MCF 10A (cell line): ENCODE measurements at regions not wholly inside any gene's neighbourhood (a gene's known extent, or its start where the extent isn't known, plus 50 kb on each side); places are given as distances from the start of the nearest gene placed in this dataset.

Experiments used
- BruUV-seq: library from RNA; stranded (reverse); fragments of 400-500 nt; replicated peaks from 2 replicates; lab custom pipeline; 2021; lab: Mats Ljungman, UMichigan
- CTCF ChIA-PET: fragments of 300-600 bp; sonication (Branson Sonifier 250); formaldehyde crosslinking; extraction: SDS; loops from one replicate; lab custom pipeline; 2021; ENCODE audit warnings: antibody characterized with exemption, inconsistent platforms; lab: Yijun Ruan, JAX
- POLR2A ChIA-PET: fragments of 300-600, 350-650 bp; sonication (Branson Sonifier 250); formaldehyde crosslinking; extraction: SDS; loops from one replicate; lab custom pipeline; 2020; ENCODE audit warnings: antibody characterized with exemption, inconsistent platforms; lab: Yijun Ruan, JAX
- DNase-seq: peaks from one replicate; pipeline ENCODE4 v3.0.0-alpha.2; 2018; ENCODE audit not compliant: unreplicated experiment
- H3K27ac Mint-ChIP-seq: one replicate; pipeline ENCODE4 v1.8.0; 2022; ENCODE audit warnings: mild to moderate bottlenecking, low read depth, mixed read lengths; ENCODE audit not compliant: unreplicated experiment
- H3K27me3 Mint-ChIP-seq: one replicate; pipeline ENCODE4 v1.8.0; 2022; ENCODE audit warnings: mixed read lengths; ENCODE audit not compliant: insufficient read depth, unreplicated experiment
- H3K36me3 Mint-ChIP-seq: one replicate; pipeline ENCODE4 v1.8.0; 2022; ENCODE audit warnings: mild to moderate bottlenecking, moderate library complexity, mixed read lengths; ENCODE audit not compliant: insufficient read depth, unreplicated experiment
- H3K4me1 Mint-ChIP-seq: one replicate; pipeline ENCODE4 v1.8.0; 2022; ENCODE audit warnings: mixed read lengths; ENCODE audit not compliant: insufficient read depth, unreplicated experiment
- H3K4me3 Mint-ChIP-seq: one replicate; pipeline ENCODE4 v1.8.0; 2022; ENCODE audit warnings: mild to moderate bottlenecking, moderate library complexity, mixed read lengths; ENCODE audit not compliant: unreplicated experiment
- H3K9me3 Mint-ChIP-seq: one replicate; pipeline ENCODE4 v1.8.0; 2022; ENCODE audit warnings: mixed read lengths; ENCODE audit not compliant: unreplicated experiment
- CTCF ChIP-seq: fragments of 200-600 bp; IDR thresholded peaks from one replicate; pipeline ENCODE4 v1.8.0; 2022; ENCODE audit warnings: antibody characterized with exemption, mild to moderate bottlenecking; ENCODE audit not compliant: unreplicated experiment
- intact Hi-C: fragments of 100-400 bp; cut with micrococcal nuclease; formaldehyde crosslinking; loops from 2 replicates; pipeline ENCODE4 v1.14.1; 2022

DNA sequence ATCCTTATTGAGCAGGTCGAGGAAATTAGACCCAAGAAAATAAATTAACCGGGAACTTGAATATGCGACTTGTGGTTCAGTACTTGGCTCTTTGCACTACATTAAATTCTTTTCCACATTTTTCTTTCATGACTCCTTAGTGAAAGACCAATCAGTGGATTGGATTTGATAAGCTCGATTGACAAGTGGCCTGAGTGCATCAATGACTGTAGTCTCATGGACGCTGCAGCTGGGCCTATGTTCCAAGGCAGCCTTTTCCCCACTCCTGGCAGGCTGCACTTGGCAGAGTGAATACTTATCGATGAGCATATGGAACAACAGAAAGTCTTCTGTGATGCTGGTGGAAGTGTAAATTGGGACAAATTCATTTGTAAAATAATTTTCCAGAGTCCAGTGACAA lies 210.8 kb upstream of the EXOC2 start:
- BruUV-seq = no TSS peak
- ChIA-PET POLR2A (no interaction called here), CTCF (interaction anchor here (0.7 to 1.4 kb wide), 2 partner anchors 9 to 77 kb away, joined by 3 to 6 read pairs; no protein-coding TSS in a partner anchor)
- peak; percentile 20 for DNase-seq
- intact Hi-C loops = no loop called here
- H3K27me3 Mint-ChIP-seq = peaks cover 17% of the 10 kb centered on the region
- peaks cover 5% of the 10 kb centered on the region for H3K4me1 Mint-ChIP-seq
- H3K36me3 Mint-ChIP-seq = no peaks in the 10 kb centered on the region
- no peak for TF ChIP-seq CTCF
- H3K4me3 Mint-ChIP-seq = no peak overlapping the region
- H3K9me3 Mint-ChIP-seq = no peaks in the 10 kb centered on the region
- H3K27ac Mint-ChIP-seq = no peak overlapping the region

GRCh38 chr6:901696-902460 lies 208.9 kb upstream of the EXOC2 start:
- intact Hi-C loops = no loop called here
- ChIA-PET CTCF (no interaction called here), POLR2A (interaction anchor here (0.5 to 1.2 kb wide), 2 partner anchors 46 to 64 kb away, joined by 3 read pairs; no protein-coding TSS in a partner anchor)
- H3K4me3 Mint-ChIP-seq = no peak overlapping the region
- BruUV-seq = no TSS peak
- H3K27ac Mint-ChIP-seq = no peak overlapping the region
- H3K27me3 Mint-ChIP-seq = peaks cover 11% of the 10 kb centered on the region
- TF ChIP-seq CTCF = no peak
- H3K36me3 Mint-ChIP-seq = no peaks in the 10 kb centered on the region
- H3K4me1 Mint-ChIP-seq = peaks cover 5% of the 10 kb centered on the region
- DNase-seq = no peak
- no peaks in the 10 kb centered on the region for H3K9me3 Mint-ChIP-seq

DNA sequence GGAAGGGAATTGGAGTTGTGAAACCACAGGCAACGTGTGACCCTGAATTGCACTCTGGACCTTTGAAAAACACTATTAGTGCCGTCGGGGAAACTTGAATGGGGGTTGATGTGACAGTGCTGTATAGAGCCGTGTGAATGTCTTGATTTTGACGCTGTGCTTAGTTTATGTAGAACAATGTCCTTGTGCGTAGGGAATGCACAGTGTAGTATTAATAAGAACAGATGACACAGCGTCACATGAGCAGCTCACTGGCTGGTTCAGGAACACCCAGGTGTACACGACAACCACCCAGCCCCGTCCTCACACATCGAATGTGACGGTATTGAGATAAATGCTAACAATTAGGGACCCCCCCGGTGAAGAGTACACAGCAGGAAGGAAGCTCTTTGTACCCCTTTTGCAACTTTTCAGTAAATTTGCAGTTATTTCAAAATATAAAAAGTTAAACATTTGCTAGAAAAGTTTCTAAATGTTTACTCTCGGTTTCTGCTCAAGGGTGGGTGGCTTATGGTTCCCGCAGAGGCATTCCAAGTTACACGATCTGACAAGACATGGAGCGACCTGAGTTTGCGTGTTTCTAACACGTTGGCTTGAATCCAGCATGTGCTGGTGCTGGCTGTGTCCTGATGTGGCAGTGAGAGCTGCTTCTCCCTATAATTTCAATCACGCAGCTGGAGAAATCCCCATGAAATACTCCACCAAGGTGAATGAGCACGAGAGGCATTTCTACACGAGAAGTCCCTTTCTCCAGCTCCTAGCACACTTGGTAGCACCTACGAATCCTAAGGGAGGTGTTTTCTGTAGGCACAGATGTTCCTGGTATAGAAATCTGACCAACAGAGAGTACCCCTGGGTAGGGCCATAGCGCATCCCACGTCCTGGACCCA lies 208.0 kb upstream of the EXOC2 start:
- no peak overlapping the region for H3K4me3 Mint-ChIP-seq
- TF ChIP-seq CTCF = no peak
- BruUV-seq = no TSS peak
- ChIA-PET CTCF (no interaction called here), POLR2A (interaction anchor here (0.5 to 1.2 kb wide), 3 partner anchors 47 to 64 kb away, joined by 3 read pairs; no protein-coding TSS in a partner anchor)
- no peaks in the 10 kb centered on the region for H3K9me3 Mint-ChIP-seq
- H3K36me3 Mint-ChIP-seq = no peaks in the 10 kb centered on the region
- no peak for DNase-seq
- intact Hi-C loops = no loop called here
- H3K27me3 Mint-ChIP-seq = peaks cover 11% of the 10 kb centered on the region
- peaks cover 5% of the 10 kb centered on the region for H3K4me1 Mint-ChIP-seq
- H3K27ac Mint-ChIP-seq = no peak overlapping the region
